ENCODE measurements at regions not wholly inside any gene's neighbourhood (a gene's known extent, or its start where the extent isn't known, plus 50 kb on each side); places are given as distances from the start of the nearest gene placed in this dataset.
"Not testable (repeated sequence)": the region's sequence is repeated elsewhere in the genome, so short reads cannot be mapped to it uniquely, and the experiment has no call there.

GRCh38 chr20:30484009-30484748 lies 773.3 kb upstream of the DEFB115 start:
- Histone ChIP-seq H3K9me3 (replicated peaks) (no peaks in the 10 kb centered on the region; the same call in 1 of the 2 replicates), H3K4me3 (no peak overlapping the region), H3K27me3 (no peaks in the 10 kb centered on the region), H3K36me3 (no peaks in the 10 kb centered on the region), H3K27ac (no peak overlapping the region), H3K4me1 (no peaks in the 10 kb centered on the region)
- DNase-seq: no peak

- no peak for DNase-seq
- Histone ChIP-seq H3K27ac (no peak overlapping the region), H3K27me3 (no peaks in the 10 kb centered on the region), H3K4me1 (no peaks in the 10 kb centered on the region), H3K4me3 (no peak overlapping the region), H3K36me3 (no peaks in the 10 kb centered on the region), H3K9me3 (replicated peaks) (no peaks in the 10 kb centered on the region; the same call in 1 of the 2 replicates)
These were observed 772.8 kb upstream of the DEFB115 start for GRCh38 chr20:30484749-30485070.

- Histone ChIP-seq H3K4me1 (no peaks in the 10 kb centered on the region), H3K27me3 (no peaks in the 10 kb centered on the region), H3K27ac (no peak overlapping the region), H3K4me3 (no peak overlapping the region), H3K36me3 (no peaks in the 10 kb centered on the region), H3K9me3 (replicated peaks) (no peaks in the 10 kb centered on the region; the same call in 1 of the 2 replicates)
- no peak for DNase-seq
These were observed 771.9 kb upstream of the DEFB115 start for GRCh38 chr20:30485331-30486102.

GRCh38 chr20:30486103-30486478 lies 771.4 kb upstream of the DEFB115 start:
- H3K27me3 ChIP-seq: no peaks in the 10 kb centered on the region
- no peaks in the 10 kb centered on the region for H3K4me1 ChIP-seq
- H3K4me3 ChIP-seq: no peak overlapping the region
- DNase-seq: no peak
- no peaks in the 10 kb centered on the region; the same call in 1 of the 2 replicates for H3K9me3 ChIP-seq (replicated peaks)
- no peaks in the 10 kb centered on the region for H3K36me3 ChIP-seq
- H3K27ac ChIP-seq: no peak overlapping the region

- H3K27me3 ChIP-seq; DNase-seq; H3K4me3 ChIP-seq; H3K36me3 ChIP-seq; H3K9me3 ChIP-seq (replicated peaks); H3K27ac ChIP-seq; H3K4me1 ChIP-seq: not testable (repeated sequence)
These were observed 770.0 kb upstream of the DEFB115 start for GRCh38 chr20:30487461-30487860.

- Histone ChIP-seq H3K4me1 (no peaks in the 10 kb centered on the region), H3K36me3 (no peaks in the 10 kb centered on the region), H3K4me3 (no peak overlapping the region), H3K27me3 (no peaks in the 10 kb centered on the region), H3K9me3 (replicated peaks) (no peaks in the 10 kb centered on the region), H3K27ac (no peak overlapping the region)
- DNase-seq: no peak
These were observed 769.2 kb upstream of the DEFB115 start for GRCh38 chr20:30487947-30488926.

GRCh38 chr20:30488941-30489613 lies 768.4 kb upstream of the DEFB115 start:
- Histone ChIP-seq H3K9me3 (replicated peaks) (no peaks in the 10 kb centered on the region), H3K4me1 (no peaks in the 10 kb centered on the region), H3K4me3 (no peak overlapping the region), H3K27me3 (no peaks in the 10 kb centered on the region), H3K36me3 (no peaks in the 10 kb centered on the region), H3K27ac (no peak overlapping the region)
- no peak for DNase-seq

GRCh38 chr20:30489614-30490003 lies 767.9 kb upstream of the DEFB115 start:
- Histone ChIP-seq H3K4me3 (no peak overlapping the region), H3K9me3 (replicated peaks) (no peaks in the 10 kb centered on the region), H3K27ac (no peak overlapping the region), H3K4me1 (no peaks in the 10 kb centered on the region), H3K27me3 (no peaks in the 10 kb centered on the region), H3K36me3 (no peaks in the 10 kb centered on the region)
- no peak for DNase-seq

GRCh38 chr20:30491016-30491415 lies 766.4 kb upstream of the DEFB115 start:
- no peak for DNase-seq
- Histone ChIP-seq H3K27me3 (no peaks in the 10 kb centered on the region), H3K27ac (no peak overlapping the region), H3K9me3 (replicated peaks) (no peaks in the 10 kb centered on the region), H3K4me3 (no peak overlapping the region), H3K36me3 (no peaks in the 10 kb centered on the region), H3K4me1 (no peaks in the 10 kb centered on the region)

GRCh38 chr20:30496656-30497055 lies 760.8 kb upstream of the DEFB115 start:
- not testable (repeated sequence) for H3K4me1 ChIP-seq; H3K27ac ChIP-seq; DNase-seq; H3K27me3 ChIP-seq; H3K36me3 ChIP-seq; H3K9me3 ChIP-seq (replicated peaks); H3K4me3 ChIP-seq

GRCh38 chr20:30497191-30497590 lies 760.3 kb upstream of the DEFB115 start:
- not testable (repeated sequence) for H3K4me1 ChIP-seq; H3K36me3 ChIP-seq; H3K4me3 ChIP-seq; H3K27me3 ChIP-seq; DNase-seq; H3K27ac ChIP-seq; H3K9me3 ChIP-seq (replicated peaks)

GRCh38 chr20:30499123-30499522 lies 758.3 kb upstream of the DEFB115 start:
- DNase-seq: no peak
- Histone ChIP-seq H3K9me3 (replicated peaks) (no peaks in the 10 kb centered on the region), H3K36me3 (no peaks in the 10 kb centered on the region), H3K4me3 (no peak overlapping the region), H3K4me1 (no peaks in the 10 kb centered on the region), H3K27me3 (no peaks in the 10 kb centered on the region), H3K27ac (no peak overlapping the region)

- H3K9me3 ChIP-seq (replicated peaks); H3K4me3 ChIP-seq; H3K36me3 ChIP-seq; H3K27ac ChIP-seq; H3K4me1 ChIP-seq; H3K27me3 ChIP-seq; DNase-seq: not testable (repeated sequence)
These were observed 757.6 kb upstream of the DEFB115 start for GRCh38 chr20:30499716-30500446.

GRCh38 chr20:30500447-30500820 lies 757.0 kb upstream of the DEFB115 start:
- not testable (repeated sequence) for H3K27me3 ChIP-seq; DNase-seq; H3K27ac ChIP-seq; H3K4me1 ChIP-seq; H3K9me3 ChIP-seq (replicated peaks); H3K36me3 ChIP-seq; H3K4me3 ChIP-seq

All from SJCRH30 (cell line).